A673 (cell line): ENCODE measurements at regions not wholly inside any gene's neighbourhood (a gene's known extent, or its start where the extent isn't known, plus 50 kb on each side); places are given as distances from the start of the nearest gene placed in this dataset.

ENCODE experiments used
- BruUV-seq: library from RNA; stranded (reverse); fragments of 400-500 nt; replicated peaks from 2 replicates; lab custom pipeline; 2021; lab: Mats Ljungman, UMichigan
- CTCF ChIA-PET: fragments of 300-600 bp; sonication (Branson Sonifier 250); formaldehyde crosslinking; loops from one replicate; lab custom pipeline; 2022; ENCODE audit warnings: antibody characterized with exemption; lab: Charles Lee
- POLR2A ChIA-PET: fragments of 300-600 bp; sonication (Branson Sonifier 250); formaldehyde crosslinking; loops from one replicate; lab custom pipeline; 2022; ENCODE audit warnings: antibody characterized with exemption; ENCODE audit not compliant: low non-redundant PET; lab: Charles Lee
- DNase-seq: peaks from one replicate; pipeline ENCODE4 v3.0.0-alpha.2; 2015; ENCODE audit warnings: low spot score
- H3K27ac ChIP-seq: fragments of 200-600 bp; sonication (generic); 2 replicates; pipeline ENCODE4 v1.5.1; 2016; ENCODE audit warnings: mixed run types, low read depth, mild to moderate bottlenecking, mixed read lengths, antibody characterized with exemption, low read length; ENCODE audit not compliant: poor library complexity, severe bottlenecking
- H3K27me3 ChIP-seq: fragments of 200-600 bp; sonication (generic); replicated peaks from 2 replicates; pipeline ENCODE4 v1.6.1; 2017; ENCODE audit warnings: mixed run types, low read depth, mild to moderate bottlenecking, mixed read lengths, antibody characterized with exemption, low read length; ENCODE audit not compliant: insufficient read depth, poor library complexity
- H3K36me3 ChIP-seq: fragments of 200-600 bp; sonication (generic); 2 replicates; pipeline ENCODE4 v1.6.1; 2016; ENCODE audit warnings: mixed run types, mild to moderate bottlenecking, mixed read lengths, antibody characterized with exemption, low read length; ENCODE audit not compliant: insufficient read depth, poor library complexity, severe bottlenecking
- H3K4me1 ChIP-seq: fragments of 200-600 bp; sonication (generic); 2 replicates; pipeline ENCODE4 v1.6.1; 2017; ENCODE audit warnings: mixed run types, mild to moderate bottlenecking, mixed read lengths, antibody characterized with exemption, low read length; ENCODE audit not compliant: insufficient read depth, poor library complexity, severe bottlenecking
- H3K4me3 ChIP-seq: fragments of 200-600 bp; sonication (generic); 2 replicates; pipeline ENCODE4 v1.5.1; 2016; ENCODE audit warnings: low read depth, mixed run types, mild to moderate bottlenecking, mixed read lengths, low read length; ENCODE audit not compliant: poor library complexity, severe bottlenecking
- H3K9me3 ChIP-seq: fragments of 200-600 bp; sonication (generic); 2 replicates; pipeline ENCODE4 v1.6.1; 2016; ENCODE audit warnings: mixed run types, low read depth, mild to moderate bottlenecking, mixed read lengths, antibody characterized with exemption, low read length; ENCODE audit not compliant: poor library complexity, severe bottlenecking
- EZH2 ChIP-seq: fragments of 200-600 bp; sonication (generic); IDR thresholded peaks from 2 replicates; pipeline ENCODE4 v1.6.1; 2017; ENCODE audit warnings: borderline replicate concordance, low read depth, mild to moderate bottlenecking, mixed read lengths, antibody characterized with exemption, low read length; ENCODE audit not compliant: poor library complexity, severe bottlenecking
- intact Hi-C: fragments of 100-400 bp; cut with micrococcal nuclease; formaldehyde crosslinking; loops from one replicate; pipeline ENCODE4 v1.10.0; 2022; ENCODE audit not compliant: unreplicated experiment
- TF ChIP-seq, protein P1 (sequence below): fragments of 300-800, 200-600 bp; sonication (generic); conservative IDR thresholded peaks from 2 replicates; pipeline ENCODE4 v1.5.1; 2017; ENCODE audit warnings: low read depth, mild to moderate bottlenecking, antibody characterized with exemption, low read length, moderate library complexity, mixed read lengths

DNA sequence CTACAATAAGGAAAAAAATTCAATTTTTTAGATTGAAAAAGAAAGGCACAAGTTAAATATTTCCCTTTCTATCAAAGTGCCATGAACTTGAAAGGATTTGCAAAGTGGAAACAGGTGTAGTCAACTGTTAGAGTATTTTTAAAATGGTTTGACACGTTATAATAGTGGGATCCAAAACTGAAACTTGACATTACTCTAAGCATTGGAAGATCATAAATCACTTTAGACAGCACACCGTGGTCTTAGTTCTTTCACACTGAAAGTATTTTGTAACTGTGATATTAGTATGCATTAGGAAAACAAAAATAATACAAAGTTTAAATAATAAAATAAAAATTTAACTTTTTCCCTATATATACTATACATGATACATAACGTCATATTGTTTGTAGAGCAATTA, 933.1 kb downstream of the EPHA3 start:
- H3K36me3 ChIP-seq, result no peaks in the 10 kb centered on the region
- H3K27ac ChIP-seq, result no peak overlapping the region
- POLR2A ChIA-PET, result no interaction called here
- intact Hi-C loops, result no loop called here
- H3K4me3 ChIP-seq, result no peak overlapping the region
- H3K9me3 ChIP-seq, result no peaks in the 10 kb centered on the region
- H3K4me1 ChIP-seq, result no peaks in the 10 kb centered on the region
- no TSS peak for BruUV-seq
- TF ChIP-seq EZH2, result no peak
- TF ChIP-seq, protein P1, sequence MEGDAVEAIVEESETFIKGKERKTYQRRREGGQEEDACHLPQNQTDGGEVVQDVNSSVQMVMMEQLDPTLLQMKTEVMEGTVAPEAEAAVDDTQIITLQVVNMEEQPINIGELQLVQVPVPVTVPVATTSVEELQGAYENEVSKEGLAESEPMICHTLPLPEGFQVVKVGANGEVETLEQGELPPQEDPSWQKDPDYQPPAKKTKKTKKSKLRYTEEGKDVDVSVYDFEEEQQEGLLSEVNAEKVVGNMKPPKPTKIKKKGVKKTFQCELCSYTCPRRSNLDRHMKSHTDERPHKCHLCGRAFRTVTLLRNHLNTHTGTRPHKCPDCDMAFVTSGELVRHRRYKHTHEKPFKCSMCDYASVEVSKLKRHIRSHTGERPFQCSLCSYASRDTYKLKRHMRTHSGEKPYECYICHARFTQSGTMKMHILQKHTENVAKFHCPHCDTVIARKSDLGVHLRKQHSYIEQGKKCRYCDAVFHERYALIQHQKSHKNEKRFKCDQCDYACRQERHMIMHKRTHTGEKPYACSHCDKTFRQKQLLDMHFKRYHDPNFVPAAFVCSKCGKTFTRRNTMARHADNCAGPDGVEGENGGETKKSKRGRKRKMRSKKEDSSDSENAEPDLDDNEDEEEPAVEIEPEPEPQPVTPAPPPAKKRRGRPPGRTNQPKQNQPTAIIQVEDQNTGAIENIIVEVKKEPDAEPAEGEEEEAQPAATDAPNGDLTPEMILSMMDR, result no peak
- CTCF ChIA-PET, result no interaction called here
- no peak for DNase-seq
- no peaks in the 10 kb centered on the region for H3K27me3 ChIP-seq

DNA sequence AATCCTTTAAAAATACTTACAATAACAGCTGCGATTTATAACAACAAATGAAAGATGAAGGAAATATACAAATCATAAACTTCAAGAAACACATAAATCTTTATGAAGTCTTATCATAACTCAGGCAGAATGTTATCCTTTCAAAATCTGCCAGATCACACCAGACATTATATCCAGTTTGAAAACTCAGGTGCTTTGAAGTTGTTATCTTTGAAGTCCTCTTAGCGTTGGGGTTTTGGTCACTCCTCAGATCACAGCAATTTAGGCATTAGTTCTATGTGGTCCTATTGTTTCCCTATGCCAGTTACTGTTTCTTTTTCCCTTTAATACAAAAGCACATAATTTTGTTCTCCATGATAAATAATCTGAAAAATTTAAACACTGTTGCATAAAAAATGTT, 934.6 kb downstream of the EPHA3 start:
- H3K4me1 ChIP-seq, result no peaks in the 10 kb centered on the region
- H3K27ac ChIP-seq, result no peak overlapping the region
- no peaks in the 10 kb centered on the region for H3K9me3 ChIP-seq
- BruUV-seq, result no TSS peak
- CTCF ChIA-PET, result no interaction called here
- no peak for DNase-seq
- TF ChIP-seq EZH2, result no peak
- TF ChIP-seq, protein P1, result no peak
- POLR2A ChIA-PET, result no interaction called here
- no peaks in the 10 kb centered on the region for H3K36me3 ChIP-seq
- no peaks in the 10 kb centered on the region for H3K27me3 ChIP-seq
- intact Hi-C loops, result no loop called here
- no peak overlapping the region for H3K4me3 ChIP-seq

DNA sequence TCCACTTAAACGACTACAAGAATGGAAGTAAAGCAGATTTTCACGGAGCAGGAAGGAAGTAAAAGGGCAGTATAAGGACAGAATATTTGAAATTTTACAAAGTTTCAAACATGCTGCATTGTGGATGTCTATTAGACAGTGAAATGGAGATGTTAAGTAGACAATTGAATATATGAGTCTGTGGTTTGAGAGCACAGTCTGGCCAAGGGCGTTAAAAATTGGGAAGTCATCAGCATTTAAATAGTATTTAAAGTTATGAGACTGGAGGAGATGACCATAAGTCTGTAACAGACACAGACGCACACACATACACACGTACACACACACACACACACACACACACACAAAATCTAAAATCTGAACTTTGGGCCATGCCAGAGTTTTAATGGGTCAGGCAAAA, 935.9 kb downstream of the EPHA3 start:
- no peaks in the 10 kb centered on the region for H3K36me3 ChIP-seq
- ChIA-PET POLR2A (no interaction called here), CTCF (no interaction called here)
- no peaks in the 10 kb centered on the region for H3K4me1 ChIP-seq
- H3K9me3 ChIP-seq, result no peaks in the 10 kb centered on the region
- DNase-seq, result no peak
- intact Hi-C loops, result no loop called here
- H3K27me3 ChIP-seq, result no peaks in the 10 kb centered on the region
- no TSS peak for BruUV-seq
- no peak for TF ChIP-seq EZH2
- TF ChIP-seq, protein P1, result no peak
- H3K27ac ChIP-seq, result no peak overlapping the region
- no peak overlapping the region for H3K4me3 ChIP-seq
